HG02970 (cell line): ENCODE measurements at regions not wholly inside any gene's neighbourhood (a gene's known extent, or its start where the extent isn't known, plus 50 kb on each side); places are given as distances from the start of the nearest gene placed in this dataset.
A peak's percentile ranks its signal among the peaks of the same experiment; 100 is the strongest.

Experiments used
- ATAC-seq: cut with Tn5 transposase; IDR thresholded peaks from one replicate; pipeline ENCODE4 v1.9.1; 2021; ENCODE audit warnings: mild to moderate bottlenecking, moderate library complexity, moderate number of reproducible peaks; ENCODE audit not compliant: unreplicated experiment, low FRiP score

GRCh38 chr1:60425528-60425927, 352.0 kb upstream of the C1orf87 start:
- no peak for ATAC-seq

- no peak for ATAC-seq
These were observed 349.7 kb upstream of the C1orf87 start for GRCh38 chr1:60423146-60423780.

GRCh38 chr1:60421965-60422364, 348.4 kb upstream of the C1orf87 start:
- no peak for ATAC-seq

GRCh38 chr1:60419023-60419422, 345.5 kb upstream of the C1orf87 start:
- no peak for ATAC-seq

- ATAC-seq, result no peak
These were observed 342.1 kb upstream of the C1orf87 start for GRCh38 chr1:60415696-60416095.

GRCh38 chr1:60413091-60413490, 339.5 kb upstream of the C1orf87 start:
- no peak for ATAC-seq

- ATAC-seq, result no peak
These were observed 338.0 kb upstream of the C1orf87 start for GRCh38 chr1:60411591-60411990.

- ATAC-seq, result no peak
These were observed 329.2 kb upstream of the C1orf87 start for GRCh38 chr1:60402816-60403215.

GRCh38 chr1:60402216-60402615, 328.6 kb upstream of the C1orf87 start:
- no peak for ATAC-seq

- ATAC-seq, result no peak
These were observed 320.9 kb upstream of the C1orf87 start for GRCh38 chr1:60394436-60394835.

- peak; percentile 52 for ATAC-seq
These were observed 317.2 kb upstream of the C1orf87 start for GRCh38 chr1:60390593-60391282.

GRCh38 chr1:60388092-60388987, 314.8 kb upstream of the C1orf87 start:
- no peak for ATAC-seq

- ATAC-seq, result no peak
These were observed 313.6 kb upstream of the C1orf87 start for GRCh38 chr1:60387175-60387574.

- no peak for ATAC-seq
These were observed 312.7 kb upstream of the C1orf87 start for GRCh38 chr1:60386249-60386648.

GRCh38 chr1:60376196-60376595, 302.6 kb upstream of the C1orf87 start:
- no peak for ATAC-seq

GRCh38 chr1:60374537-60374936, 301.0 kb upstream of the C1orf87 start:
- ATAC-seq, result no peak

GRCh38 chr1:60367532-60367931, 294.0 kb upstream of the C1orf87 start:
- no peak for ATAC-seq

- ATAC-seq, result no peak
These were observed 285.9 kb upstream of the C1orf87 start for GRCh38 chr1:60359431-60359830.

GRCh38 chr1:60350531-60350930, 277.0 kb upstream of the C1orf87 start:
- ATAC-seq, result no peak

- ATAC-seq, result no peak
These were observed 275.3 kb upstream of the C1orf87 start for GRCh38 chr1:60348884-60349283.

- ATAC-seq, result no peak
These were observed 272.1 kb upstream of the C1orf87 start for GRCh38 chr1:60345621-60346020.
